ENCODE measurements at regions not wholly inside any gene's neighbourhood (a gene's known extent, or its start where the extent isn't known, plus 50 kb on each side); places are given as distances from the start of the nearest gene placed in this dataset.
A peak's percentile ranks its signal among the peaks of the same experiment; 100 is the strongest.
"Not testable (repeated sequence)": the region's sequence is repeated elsewhere in the genome, so short reads cannot be mapped to it uniquely, and the experiment has no call there.

- CTCF ChIA-PET; H3K9me3 ChIP-seq (ENCODE audit: control insufficient read depth, insufficient read depth, low read depth, low read length); ATAC-seq; H3K4me1 ChIP-seq (ENCODE audit: control insufficient read depth, insufficient read depth, low read length); BruUV-seq (replicated peaks); H3K27me3 ChIP-seq (ENCODE audit: control insufficient read depth, insufficient read depth, low read length); DNase-seq (ENCODE audit: low read depth, low spot score); intact Hi-C loops (cut with micrococcal nuclease; ENCODE audit: unreplicated experiment); POLR2A ChIA-PET; in situ Hi-C loops (cut with HindIII; ENCODE audit: low pct_unique_long_range_greater_than_20kb, low sequenced_read_pairs); H3K27ac ChIP-seq (ENCODE audit: low read length); H3K36me3 ChIP-seq (ENCODE audit: control insufficient read depth, insufficient read depth, low read length); H3K4me3 ChIP-seq (ENCODE audit: low read depth in 2 of 2, low read length in 2 of 2): not testable (repeated sequence)
These were observed 110.4 kb upstream of the RGS1 start for GRCh38 chr1:192465221-192465620.

DNA sequence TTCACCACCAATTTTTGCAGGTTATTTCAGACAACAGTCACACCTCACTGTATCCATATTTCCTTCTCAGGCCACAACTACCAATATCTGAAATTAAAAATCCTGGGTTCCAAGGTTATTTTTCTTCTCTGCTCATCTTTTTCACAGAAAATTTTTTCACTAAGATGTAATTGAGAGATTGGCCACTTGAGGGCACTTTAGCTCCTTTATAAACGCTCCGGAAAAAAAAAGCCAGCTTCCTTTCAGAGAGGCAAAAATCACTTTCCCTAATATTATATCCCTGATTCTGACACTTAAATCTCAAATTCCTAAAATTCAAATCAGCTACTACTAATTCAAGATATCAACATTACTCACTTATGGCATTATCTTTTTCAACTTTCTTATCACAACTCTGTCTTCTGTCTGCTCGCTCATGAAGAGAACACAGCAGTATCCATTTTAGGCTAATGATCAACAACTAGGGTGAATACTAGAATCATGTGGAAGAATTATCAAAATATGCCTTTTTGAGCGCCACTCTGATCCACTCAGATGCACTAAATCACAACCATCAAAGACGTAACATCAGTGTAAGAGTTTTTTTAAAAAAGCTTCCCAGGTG lies 101.4 kb upstream of the RGS1 start:
- Histone ChIP-seq H3K27ac (ENCODE audit: low read length) (no peak overlapping the region), H3K9me3 (ENCODE audit: control insufficient read depth, insufficient read depth, low read depth, low read length) (no peaks in the 10 kb centered on the region), H3K4me1 (ENCODE audit: control insufficient read depth, insufficient read depth, low read length) (no peaks in the 10 kb centered on the region), H3K27me3 (ENCODE audit: control insufficient read depth, insufficient read depth, low read length) (peaks cover 4% of the 10 kb centered on the region), H3K36me3 (ENCODE audit: control insufficient read depth, insufficient read depth, low read length) (no peaks in the 10 kb centered on the region), H3K4me3 (ENCODE audit: low read depth in 2 of 2, low read length in 2 of 2) (no peak overlapping the region)
- ChIA-PET CTCF (interaction anchor here (0.8 to 1.5 kb wide), 4 partner anchors 146 to 545 kb away, joined by 3 to 6 read pairs (median 3); no protein-coding TSS in a partner anchor), POLR2A (no interaction called here)
- no peak for ATAC-seq
- TF ChIP-seq, protein P1, sequence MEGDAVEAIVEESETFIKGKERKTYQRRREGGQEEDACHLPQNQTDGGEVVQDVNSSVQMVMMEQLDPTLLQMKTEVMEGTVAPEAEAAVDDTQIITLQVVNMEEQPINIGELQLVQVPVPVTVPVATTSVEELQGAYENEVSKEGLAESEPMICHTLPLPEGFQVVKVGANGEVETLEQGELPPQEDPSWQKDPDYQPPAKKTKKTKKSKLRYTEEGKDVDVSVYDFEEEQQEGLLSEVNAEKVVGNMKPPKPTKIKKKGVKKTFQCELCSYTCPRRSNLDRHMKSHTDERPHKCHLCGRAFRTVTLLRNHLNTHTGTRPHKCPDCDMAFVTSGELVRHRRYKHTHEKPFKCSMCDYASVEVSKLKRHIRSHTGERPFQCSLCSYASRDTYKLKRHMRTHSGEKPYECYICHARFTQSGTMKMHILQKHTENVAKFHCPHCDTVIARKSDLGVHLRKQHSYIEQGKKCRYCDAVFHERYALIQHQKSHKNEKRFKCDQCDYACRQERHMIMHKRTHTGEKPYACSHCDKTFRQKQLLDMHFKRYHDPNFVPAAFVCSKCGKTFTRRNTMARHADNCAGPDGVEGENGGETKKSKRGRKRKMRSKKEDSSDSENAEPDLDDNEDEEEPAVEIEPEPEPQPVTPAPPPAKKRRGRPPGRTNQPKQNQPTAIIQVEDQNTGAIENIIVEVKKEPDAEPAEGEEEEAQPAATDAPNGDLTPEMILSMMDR (IDR thresholded peaks at IDR 0.05) = peak; percentile 65; the same call in 1 of the 2 replicates
- no peak for TF ChIP-seq POLR2AphosphoS5 (IDR thresholded peaks at IDR 0.05; ENCODE audit: low read depth, low read length)
- BruUV-seq (replicated peaks) = no TSS peak
- no peak for DNase-seq (ENCODE audit: low read depth, low spot score)
- in situ Hi-C loops (cut with HindIII; ENCODE audit: low pct_unique_long_range_greater_than_20kb, low sequenced_read_pairs) = no loop called here
- intact Hi-C loops (cut with micrococcal nuclease; ENCODE audit: unreplicated experiment) = loop anchor here (2.0 kb wide), 1 partner anchor 545 kb away; no protein-coding TSS in a partner anchor

DNA sequence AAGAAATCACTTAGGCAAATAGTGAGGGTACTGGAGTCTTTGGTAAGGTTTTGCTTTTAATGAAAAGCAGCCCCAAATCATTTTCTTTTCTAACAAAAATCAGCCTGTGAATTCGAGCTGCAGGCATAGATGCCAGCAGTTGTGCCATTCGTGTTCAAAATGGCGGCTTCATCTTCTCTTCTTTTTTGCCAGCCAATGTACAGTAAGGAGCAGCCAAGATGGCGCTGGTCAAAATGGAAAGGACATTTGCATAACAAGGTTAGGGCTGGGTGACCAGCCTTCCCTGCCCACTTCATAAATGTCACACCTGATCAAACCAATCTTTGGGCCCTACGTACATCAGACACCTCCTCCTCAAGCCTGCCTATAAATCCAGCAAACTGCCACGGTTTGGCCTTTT lies 100.2 kb upstream of the RGS1 start:
- Histone ChIP-seq H3K4me3 (ENCODE audit: low read depth in 2 of 2, low read length in 2 of 2) (no peak overlapping the region), H3K9me3 (ENCODE audit: control insufficient read depth, insufficient read depth, low read depth, low read length) (no peaks in the 10 kb centered on the region), H3K27me3 (ENCODE audit: control insufficient read depth, insufficient read depth, low read length) (peaks cover 4% of the 10 kb centered on the region), H3K4me1 (ENCODE audit: control insufficient read depth, insufficient read depth, low read length) (no peaks in the 10 kb centered on the region), H3K36me3 (ENCODE audit: control insufficient read depth, insufficient read depth, low read length) (no peaks in the 10 kb centered on the region), H3K27ac (ENCODE audit: low read length) (no peak overlapping the region)
- DNase-seq (ENCODE audit: low read depth, low spot score) (no peak), ATAC-seq (no peak)
- ChIA-PET POLR2A (no interaction called here), CTCF (interaction anchor here (1.5 kb wide), 1 partner anchor 544 kb away, joined by 6 read pairs; no protein-coding TSS in a partner anchor)
- no peak for TF ChIP-seq SIN3A (IDR thresholded peaks at IDR 0.05; ENCODE audit: borderline replicate concordance, insufficient read depth, low read depth, low read length)
- TF ChIP-seq, protein P2, sequence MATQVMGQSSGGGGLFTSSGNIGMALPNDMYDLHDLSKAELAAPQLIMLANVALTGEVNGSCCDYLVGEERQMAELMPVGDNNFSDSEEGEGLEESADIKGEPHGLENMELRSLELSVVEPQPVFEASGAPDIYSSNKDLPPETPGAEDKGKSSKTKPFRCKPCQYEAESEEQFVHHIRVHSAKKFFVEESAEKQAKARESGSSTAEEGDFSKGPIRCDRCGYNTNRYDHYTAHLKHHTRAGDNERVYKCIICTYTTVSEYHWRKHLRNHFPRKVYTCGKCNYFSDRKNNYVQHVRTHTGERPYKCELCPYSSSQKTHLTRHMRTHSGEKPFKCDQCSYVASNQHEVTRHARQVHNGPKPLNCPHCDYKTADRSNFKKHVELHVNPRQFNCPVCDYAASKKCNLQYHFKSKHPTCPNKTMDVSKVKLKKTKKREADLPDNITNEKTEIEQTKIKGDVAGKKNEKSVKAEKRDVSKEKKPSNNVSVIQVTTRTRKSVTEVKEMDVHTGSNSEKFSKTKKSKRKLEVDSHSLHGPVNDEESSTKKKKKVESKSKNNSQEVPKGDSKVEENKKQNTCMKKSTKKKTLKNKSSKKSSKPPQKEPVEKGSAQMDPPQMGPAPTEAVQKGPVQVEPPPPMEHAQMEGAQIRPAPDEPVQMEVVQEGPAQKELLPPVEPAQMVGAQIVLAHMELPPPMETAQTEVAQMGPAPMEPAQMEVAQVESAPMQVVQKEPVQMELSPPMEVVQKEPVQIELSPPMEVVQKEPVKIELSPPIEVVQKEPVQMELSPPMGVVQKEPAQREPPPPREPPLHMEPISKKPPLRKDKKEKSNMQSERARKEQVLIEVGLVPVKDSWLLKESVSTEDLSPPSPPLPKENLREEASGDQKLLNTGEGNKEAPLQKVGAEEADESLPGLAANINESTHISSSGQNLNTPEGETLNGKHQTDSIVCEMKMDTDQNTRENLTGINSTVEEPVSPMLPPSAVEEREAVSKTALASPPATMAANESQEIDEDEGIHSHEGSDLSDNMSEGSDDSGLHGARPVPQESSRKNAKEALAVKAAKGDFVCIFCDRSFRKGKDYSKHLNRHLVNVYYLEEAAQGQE (IDR thresholded peaks at IDR 0.05; ENCODE audit: insufficient read depth in 1 of 2, low read depth in 2 of 2, low read length in 1 of 2) = no peak
- TF ChIP-seq, protein P1 (IDR thresholded peaks at IDR 0.05) = no peak
- no peak for TF ChIP-seq POLR2AphosphoS5 (IDR thresholded peaks at IDR 0.05; ENCODE audit: low read depth, low read length)
- no peak for TF ChIP-seq TCF7L2 (IDR thresholded peaks at IDR 0.05; ENCODE audit: low read depth, low read length)
- intact Hi-C loops (cut with micrococcal nuclease; ENCODE audit: unreplicated experiment) (loop anchor here (1.0 to 5.0 kb wide), 3 partner anchors 105 to 543 kb away; partner anchors contain the start of gene RGS2), in situ Hi-C loops (cut with HindIII; ENCODE audit: low pct_unique_long_range_greater_than_20kb, low sequenced_read_pairs) (no loop called here)
- BruUV-seq (replicated peaks) = no TSS peak
